ENCODE measurements at regions not wholly inside any gene's neighbourhood (a gene's known extent, or its start where the extent isn't known, plus 50 kb on each side); places are given as distances from the start of the nearest gene placed in this dataset.
"Not testable (repeated sequence)": the region's sequence is repeated elsewhere in the genome, so short reads cannot be mapped to it uniquely, and the experiment has no call there.

DNA sequence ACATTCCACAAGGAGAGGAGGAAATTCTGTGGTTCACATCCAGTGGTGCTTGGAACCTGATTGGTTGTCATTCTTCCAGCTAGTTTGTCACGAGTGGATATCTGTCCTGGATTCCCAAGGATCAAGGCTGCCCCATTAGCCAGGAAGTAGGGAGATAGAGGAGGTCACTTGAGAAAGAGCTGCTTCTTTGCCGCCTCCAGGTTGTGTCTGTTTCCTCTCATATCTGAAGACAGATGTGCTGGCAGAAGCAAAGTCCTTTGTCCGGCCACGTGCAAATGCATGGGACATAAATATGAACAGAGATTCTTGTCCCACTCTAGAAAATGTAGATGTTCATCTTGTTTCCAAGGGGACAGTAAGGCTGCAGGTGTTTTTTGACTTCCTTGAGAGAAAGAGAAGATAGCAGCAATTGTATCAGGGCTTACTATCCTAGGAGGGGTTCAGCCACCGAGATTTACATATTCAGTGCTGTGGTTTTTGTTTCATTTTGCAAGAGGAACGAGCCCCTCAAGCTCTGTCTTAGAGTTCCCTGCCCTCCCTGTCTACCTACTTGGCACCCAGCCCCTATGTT is 174.4 kb downstream of the RPIA start:
- peaks cover 3% of the 10 kb centered on the region for H3K36me3 Mint-ChIP-seq (ENCODE audit: low read depth)
- H3K4me1 Mint-ChIP-seq (ENCODE audit: low read depth): peaks cover 23% of the 10 kb centered on the region
- peak overlapping the region; percentile 60 for H3K4me3 Mint-ChIP-seq
- H3K27ac Mint-ChIP-seq: no peak overlapping the region
- H3K9me3 Mint-ChIP-seq: no peaks in the 10 kb centered on the region
- H3K27me3 Mint-ChIP-seq: peaks cover 16% of the 10 kb centered on the region

DNA sequence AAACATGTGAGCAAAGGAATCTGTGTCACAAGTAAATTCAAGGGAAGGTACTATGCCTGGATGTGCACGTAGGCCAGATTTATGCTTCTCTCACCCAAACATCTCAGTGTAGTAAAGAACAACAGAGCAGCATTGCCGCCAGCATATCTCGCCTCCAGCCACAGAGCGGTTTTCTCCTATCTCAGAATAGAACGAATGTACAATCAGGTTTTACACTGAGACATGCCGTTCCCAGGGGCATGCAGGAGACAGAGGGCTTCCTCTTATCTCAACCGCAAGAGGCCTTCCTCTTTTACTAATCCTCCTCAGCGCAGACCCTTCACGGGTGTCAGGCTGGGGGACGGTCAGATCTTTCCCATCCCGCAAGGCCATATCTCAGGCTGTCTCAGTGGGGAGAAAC is 175.3 kb downstream of the RPIA start:
- Mint-ChIP-seq H3K27ac (no peak overlapping the region), H3K27me3 (peaks cover 16% of the 10 kb centered on the region), H3K4me3 (peak overlapping the region; percentile 60), H3K36me3 (ENCODE audit: low read depth) (no peaks in the 10 kb centered on the region), H3K9me3 (no peaks in the 10 kb centered on the region), H3K4me1 (ENCODE audit: low read depth) (peaks cover 23% of the 10 kb centered on the region)

DNA sequence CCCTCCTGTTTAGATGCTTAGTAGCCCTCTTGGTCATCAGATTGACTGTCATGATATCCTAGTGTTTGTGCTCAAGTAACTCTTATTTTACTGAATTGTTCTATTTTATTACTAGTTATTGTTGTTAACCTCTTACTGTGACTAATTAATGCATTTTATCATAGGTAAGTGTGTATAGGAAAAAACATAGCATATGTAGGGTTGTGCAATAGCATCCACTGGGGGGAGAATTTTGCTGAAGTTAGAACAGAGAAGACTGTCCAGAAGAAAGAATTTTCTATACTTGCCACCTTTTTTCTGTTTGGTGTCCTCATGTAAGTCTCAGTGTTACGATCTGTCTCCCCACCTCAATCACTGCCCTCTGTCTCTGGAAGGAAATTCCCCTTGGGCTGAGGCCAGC is 177.4 kb downstream of the RPIA start:
- Mint-ChIP-seq H3K27me3 (peaks cover 13% of the 10 kb centered on the region), H3K36me3 (ENCODE audit: low read depth) (no peaks in the 10 kb centered on the region), H3K4me1 (ENCODE audit: low read depth) (peaks cover 23% of the 10 kb centered on the region), H3K27ac (no peak overlapping the region), H3K9me3 (no peaks in the 10 kb centered on the region), H3K4me3 (no peak overlapping the region)

DNA sequence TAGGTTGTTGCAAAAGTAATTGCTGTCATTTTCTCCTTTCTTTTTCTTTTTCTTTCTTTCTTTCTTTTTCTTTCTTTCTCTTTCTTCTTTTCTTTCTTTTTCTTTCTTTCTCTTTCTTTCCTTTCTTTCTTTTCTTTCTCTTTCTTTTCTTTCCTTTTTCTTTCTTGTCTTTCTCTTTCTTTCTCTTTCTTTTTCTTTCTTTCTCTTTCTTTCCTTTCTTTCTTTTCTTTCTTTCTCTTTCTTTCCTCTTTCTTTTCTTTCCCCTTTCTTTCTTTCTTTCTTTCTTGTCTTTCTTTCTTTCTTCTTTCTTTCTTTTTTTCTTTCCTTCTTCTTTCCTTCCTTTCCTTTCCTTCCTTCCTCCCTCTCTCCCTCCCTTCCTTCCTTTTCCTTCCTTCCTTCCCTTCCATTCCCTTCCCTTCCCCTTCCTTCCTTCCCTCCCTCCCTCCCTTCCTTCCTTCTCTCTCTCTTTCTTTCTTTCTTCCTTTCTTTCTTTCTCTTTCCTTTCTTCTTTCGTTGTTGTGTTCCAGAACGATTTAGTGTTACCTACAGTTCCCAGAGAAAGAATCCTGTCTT is 178.9 kb downstream of the RPIA start:
- no peaks in the 10 kb centered on the region for H3K36me3 Mint-ChIP-seq (ENCODE audit: low read depth)

DNA sequence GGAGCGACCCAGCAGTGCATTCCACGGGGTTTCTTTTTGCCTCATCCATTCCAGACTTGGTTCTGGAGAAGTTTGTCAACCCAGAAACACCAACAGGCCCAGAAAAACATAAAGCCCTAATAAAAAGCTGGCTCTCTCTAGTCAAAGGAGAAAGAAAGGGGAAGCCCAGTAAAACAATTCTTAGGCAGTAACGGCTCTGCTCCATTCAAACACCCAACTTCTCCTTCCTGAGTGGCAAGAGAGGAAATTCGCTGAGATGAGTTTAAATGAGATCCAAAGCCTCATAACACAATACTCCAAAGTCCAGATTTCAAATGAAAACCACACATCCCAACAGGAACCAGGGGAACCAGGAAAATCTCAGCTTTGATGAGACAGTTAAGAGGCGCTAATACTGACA is 179.9 kb downstream of the RPIA start:
- H3K27me3 Mint-ChIP-seq: peaks cover 7% of the 10 kb centered on the region
- no peak overlapping the region for H3K27ac Mint-ChIP-seq
- no peak overlapping the region for H3K4me3 Mint-ChIP-seq
- peaks cover 10% of the 10 kb centered on the region for H3K4me1 Mint-ChIP-seq (ENCODE audit: low read depth)
- H3K36me3 Mint-ChIP-seq (ENCODE audit: low read depth): no peaks in the 10 kb centered on the region
- H3K9me3 Mint-ChIP-seq: no peaks in the 10 kb centered on the region

More for the DNA sequence above, 178.9 kb downstream of the RPIA start:
- Mint-ChIP-seq H3K9me3 (no peaks in the 10 kb centered on the region), H3K27me3 (peaks cover 8% of the 10 kb centered on the region), H3K4me3 (no peak overlapping the region), H3K27ac (peak overlapping the region; percentile 55), H3K4me1 (ENCODE audit: low read depth) (peaks cover 19% of the 10 kb centered on the region)

DNA sequence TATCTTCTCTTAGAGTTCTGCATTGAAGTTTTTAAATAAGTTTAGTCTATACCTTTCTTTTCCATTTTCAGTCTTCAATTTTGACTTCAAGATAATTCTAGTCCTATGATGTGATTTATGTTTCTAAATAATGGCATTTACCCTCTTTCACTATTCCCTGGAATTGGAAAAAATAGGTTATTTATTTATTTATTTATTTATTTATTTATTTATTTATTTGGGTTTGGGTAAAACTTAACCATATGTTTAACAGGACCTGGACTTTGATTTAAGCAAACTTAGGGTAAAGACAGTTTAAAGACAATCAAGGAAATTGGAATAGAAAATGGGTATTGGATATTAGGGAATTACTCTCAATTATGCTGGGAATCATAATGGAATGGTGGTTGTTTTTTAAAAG is 182.1 kb downstream of the RPIA start:
- no peaks in the 10 kb centered on the region for H3K36me3 Mint-ChIP-seq (ENCODE audit: low read depth)

DNA sequence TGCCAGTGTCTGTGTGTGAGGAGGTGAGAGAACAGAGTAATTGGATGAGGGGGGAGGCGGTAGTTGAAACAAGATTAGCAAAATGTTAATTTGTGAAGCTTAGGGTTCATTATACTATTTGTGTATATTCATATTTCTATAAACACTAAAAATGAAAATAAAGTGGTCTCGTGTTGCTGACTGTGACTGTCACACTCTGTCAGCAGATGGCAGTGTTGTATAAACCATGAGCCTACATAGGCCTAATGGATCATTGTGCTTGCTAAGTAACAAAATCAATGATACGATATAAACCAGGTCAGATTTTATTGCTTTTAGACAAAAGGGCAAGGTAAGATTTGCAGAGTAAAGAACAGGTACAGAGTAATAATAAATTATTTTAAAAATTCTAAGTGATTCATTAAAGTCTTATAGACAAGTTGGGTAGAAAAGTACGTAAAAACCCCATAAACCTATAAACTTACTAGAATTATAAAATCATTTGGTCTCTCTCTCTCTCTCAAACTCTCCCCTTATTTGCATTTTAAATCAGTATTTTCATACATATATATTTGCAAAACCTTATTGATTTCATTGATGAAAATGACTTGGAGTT is 182.7 kb downstream of the RPIA start:
- no peaks in the 10 kb centered on the region for H3K9me3 Mint-ChIP-seq
- H3K27me3 Mint-ChIP-seq: peaks cover 3% of the 10 kb centered on the region
- H3K4me1 Mint-ChIP-seq (ENCODE audit: low read depth): no peaks in the 10 kb centered on the region
- no peak overlapping the region for H3K4me3 Mint-ChIP-seq
- no peak overlapping the region for H3K27ac Mint-ChIP-seq
- no peaks in the 10 kb centered on the region for H3K36me3 Mint-ChIP-seq (ENCODE audit: low read depth)

More for the DNA sequence above, 182.1 kb downstream of the RPIA start:
- no peak overlapping the region for H3K4me3 Mint-ChIP-seq
- H3K4me1 Mint-ChIP-seq (ENCODE audit: low read depth): no peaks in the 10 kb centered on the region
- H3K9me3 Mint-ChIP-seq: no peaks in the 10 kb centered on the region
- no peak overlapping the region for H3K27ac Mint-ChIP-seq
- H3K27me3 Mint-ChIP-seq: peaks cover 3% of the 10 kb centered on the region

DNA sequence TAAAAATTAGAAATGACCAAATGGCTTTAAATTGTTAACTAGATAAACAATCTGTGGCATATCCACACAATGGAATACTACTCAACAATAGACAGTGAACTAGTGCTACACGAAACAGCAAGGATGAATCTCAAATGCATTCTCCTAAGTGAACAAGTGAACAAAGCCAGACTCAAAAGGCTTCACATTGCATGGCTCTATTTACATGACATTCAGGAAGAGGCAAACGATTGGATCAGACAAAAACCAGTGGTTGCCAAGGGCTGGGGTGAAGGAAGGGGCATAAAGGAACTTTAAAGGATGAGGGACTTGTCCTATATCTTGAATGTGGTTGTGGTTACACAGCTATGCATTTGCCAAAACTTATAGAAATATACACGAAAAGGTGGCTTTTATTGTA is 184.3 kb downstream of the RPIA start:
- Mint-ChIP-seq H3K9me3 (no peaks in the 10 kb centered on the region), H3K36me3 (ENCODE audit: low read depth) (no peaks in the 10 kb centered on the region), H3K4me1 (ENCODE audit: low read depth) (no peaks in the 10 kb centered on the region), H3K4me3 (no peak overlapping the region), H3K27me3 (peaks cover 3% of the 10 kb centered on the region), H3K27ac (no peak overlapping the region)

DNA sequence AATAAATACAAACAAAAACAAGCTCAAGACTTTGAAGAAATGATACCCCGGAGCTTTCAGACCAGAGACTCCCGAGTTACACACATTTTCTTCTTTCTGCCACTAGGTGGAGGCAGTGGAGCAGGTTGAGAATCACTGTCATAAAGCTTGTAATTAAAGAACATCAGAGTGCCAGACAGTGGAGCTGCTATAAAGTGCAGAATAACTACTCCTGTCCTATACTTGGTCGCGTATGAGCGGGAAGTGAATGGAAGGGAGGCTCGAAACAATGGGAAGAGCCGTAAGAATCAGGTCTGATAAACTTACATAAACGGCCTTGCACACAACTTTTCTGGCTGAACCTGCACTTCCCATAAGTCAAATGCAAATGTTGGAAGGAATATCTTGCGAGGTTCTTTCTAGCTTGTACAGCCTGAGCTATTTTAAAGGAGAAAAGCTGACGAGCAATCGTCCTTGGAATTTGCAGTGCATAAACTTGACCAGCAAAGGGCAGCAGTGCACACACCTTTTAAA is 189.0 kb downstream of the RPIA start:
- no peak overlapping the region for H3K4me3 Mint-ChIP-seq
- peaks cover 6% of the 10 kb centered on the region for H3K27me3 Mint-ChIP-seq
- no peaks in the 10 kb centered on the region for H3K9me3 Mint-ChIP-seq

DNA sequence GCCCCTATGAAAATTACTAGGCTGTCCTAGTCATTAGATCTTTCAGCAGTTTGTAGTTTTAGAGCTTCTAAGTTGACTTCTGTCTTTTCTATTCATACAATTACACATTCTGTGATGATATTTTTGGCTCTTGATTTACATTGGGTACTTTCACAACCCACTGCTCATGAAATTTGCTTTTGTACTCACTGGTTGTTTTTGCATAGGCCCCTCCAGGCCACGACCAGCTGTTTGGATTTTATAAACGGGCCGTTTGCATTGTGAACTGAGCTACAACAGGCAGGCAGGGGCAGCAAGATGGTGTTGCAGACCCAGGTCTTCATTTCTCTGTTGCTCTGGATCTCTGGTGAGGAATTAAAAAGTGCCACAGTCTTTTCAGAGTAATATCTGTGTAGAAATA is 193.8 kb downstream of the RPIA start:
- H3K27me3 Mint-ChIP-seq: peaks cover 8% of the 10 kb centered on the region
- H3K9me3 Mint-ChIP-seq: no peaks in the 10 kb centered on the region
- no peak overlapping the region for H3K4me3 Mint-ChIP-seq
- H3K36me3 Mint-ChIP-seq (ENCODE audit: low read depth): no peaks in the 10 kb centered on the region
- H3K27ac Mint-ChIP-seq: no peak overlapping the region
- no peaks in the 10 kb centered on the region for H3K4me1 Mint-ChIP-seq (ENCODE audit: low read depth)

More for the DNA sequence above, 189.0 kb downstream of the RPIA start:
- H3K27ac Mint-ChIP-seq: no peak overlapping the region
- H3K36me3 Mint-ChIP-seq (ENCODE audit: low read depth): no peaks in the 10 kb centered on the region
- H3K4me1 Mint-ChIP-seq (ENCODE audit: low read depth): no peaks in the 10 kb centered on the region

DNA sequence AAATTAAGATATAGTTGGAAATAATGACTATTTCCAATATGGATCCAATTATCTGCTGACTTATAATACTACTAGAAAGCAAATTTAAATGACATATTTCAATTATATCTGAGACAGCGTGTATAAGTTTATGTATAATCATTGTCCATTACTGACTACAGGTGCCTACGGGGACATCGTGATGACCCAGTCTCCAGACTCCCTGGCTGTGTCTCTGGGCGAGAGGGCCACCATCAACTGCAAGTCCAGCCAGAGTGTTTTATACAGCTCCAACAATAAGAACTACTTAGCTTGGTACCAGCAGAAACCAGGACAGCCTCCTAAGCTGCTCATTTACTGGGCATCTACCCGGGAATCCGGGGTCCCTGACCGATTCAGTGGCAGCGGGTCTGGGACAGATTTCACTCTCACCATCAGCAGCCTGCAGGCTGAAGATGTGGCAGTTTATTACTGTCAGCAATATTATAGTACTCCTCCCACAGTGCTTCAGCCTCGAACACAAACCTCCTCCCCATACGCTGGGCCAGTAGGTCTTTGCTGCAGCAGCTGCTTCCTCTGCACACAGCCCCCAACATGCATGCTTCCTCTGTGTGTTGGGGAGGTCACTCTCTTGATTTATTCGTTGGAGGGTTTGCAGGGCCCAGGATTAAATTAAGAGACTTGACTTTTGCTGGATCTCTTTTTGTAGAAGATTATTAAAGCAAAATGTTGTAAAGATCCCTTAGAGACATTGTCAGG is 194.4 kb downstream of the RPIA start:
- H3K36me3 Mint-ChIP-seq (ENCODE audit: low read depth): no peaks in the 10 kb centered on the region
- H3K27ac Mint-ChIP-seq: no peak overlapping the region
- H3K27me3 Mint-ChIP-seq: peaks cover 8% of the 10 kb centered on the region
- no peaks in the 10 kb centered on the region for H3K9me3 Mint-ChIP-seq
- H3K4me1 Mint-ChIP-seq (ENCODE audit: low read depth): no peaks in the 10 kb centered on the region
- H3K4me3 Mint-ChIP-seq: no peak overlapping the region

DNA sequence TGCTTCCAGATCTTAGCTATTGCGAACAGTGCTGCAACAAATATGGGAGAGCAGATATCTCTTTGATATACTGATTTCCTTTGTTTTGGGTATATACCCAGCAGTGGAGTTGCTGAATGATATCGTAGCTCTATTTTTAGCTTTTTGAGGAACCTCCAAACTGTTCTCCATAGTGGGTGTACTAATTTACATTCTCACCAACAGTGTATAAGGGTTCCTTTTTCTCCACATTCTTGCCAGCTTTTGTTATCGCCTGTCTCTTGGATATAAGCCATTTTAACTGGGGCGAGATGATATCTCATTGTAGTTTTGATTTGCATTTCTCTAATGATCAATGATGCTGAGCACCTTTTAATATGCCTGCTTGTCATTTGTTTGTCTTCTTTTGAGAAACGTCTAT is 196.0 kb downstream of the RPIA start:
- not testable (repeated sequence) for H3K36me3 Mint-ChIP-seq (ENCODE audit: low read depth); H3K27me3 Mint-ChIP-seq; H3K4me1 Mint-ChIP-seq (ENCODE audit: low read depth); H3K27ac Mint-ChIP-seq; H3K9me3 Mint-ChIP-seq; H3K4me3 Mint-ChIP-seq

DNA sequence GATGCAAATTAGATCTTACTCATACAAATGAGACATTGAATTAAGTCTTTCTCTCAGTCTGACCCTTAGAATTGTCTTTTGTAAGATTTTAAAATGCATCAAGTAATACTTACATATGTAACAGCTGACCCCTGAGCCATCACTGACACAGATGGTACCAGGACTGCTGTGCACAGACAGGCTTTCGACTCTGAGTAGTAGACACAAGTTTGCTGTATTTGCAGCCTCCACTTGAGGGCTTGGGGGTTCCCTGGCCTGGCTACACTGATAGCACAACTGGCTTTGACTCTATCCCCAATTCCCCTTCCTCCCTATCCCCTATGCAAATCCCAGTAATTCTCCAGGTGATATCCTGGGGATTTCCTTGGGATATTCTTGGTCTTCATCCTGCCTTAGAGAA is 200.7 kb downstream of the RPIA start:
- H3K9me3 Mint-ChIP-seq: no peaks in the 10 kb centered on the region
- peaks cover 1% of the 10 kb centered on the region for H3K4me1 Mint-ChIP-seq (ENCODE audit: low read depth)
- H3K36me3 Mint-ChIP-seq (ENCODE audit: low read depth): no peaks in the 10 kb centered on the region
- H3K27ac Mint-ChIP-seq: no peak overlapping the region
- peaks cover 4% of the 10 kb centered on the region for H3K27me3 Mint-ChIP-seq
- no peak overlapping the region for H3K4me3 Mint-ChIP-seq

DNA sequence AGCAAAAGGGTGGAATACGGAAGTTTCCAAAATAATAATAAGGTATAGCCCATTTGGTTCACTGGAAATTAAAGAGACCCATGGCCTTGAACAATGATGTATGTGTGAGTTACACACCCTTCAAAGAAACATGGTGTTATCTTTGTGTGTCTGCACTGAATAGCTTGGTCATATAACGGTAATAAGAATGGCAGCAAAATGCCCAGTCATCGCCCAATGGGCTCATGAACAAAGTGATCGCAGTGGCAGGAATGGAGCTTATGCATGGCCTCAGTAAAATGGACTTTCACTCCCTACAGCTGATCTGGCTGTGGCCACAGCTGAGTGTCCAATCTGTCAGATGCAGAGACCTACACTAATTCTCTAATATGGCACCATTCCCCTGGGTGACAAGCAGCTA is 201.3 kb downstream of the RPIA start:
- H3K4me3 Mint-ChIP-seq: no peak overlapping the region
- H3K9me3 Mint-ChIP-seq: no peaks in the 10 kb centered on the region
- H3K4me1 Mint-ChIP-seq (ENCODE audit: low read depth): peaks cover 3% of the 10 kb centered on the region
- H3K27ac Mint-ChIP-seq: no peak overlapping the region
- peaks cover 4% of the 10 kb centered on the region for H3K27me3 Mint-ChIP-seq
- H3K36me3 Mint-ChIP-seq (ENCODE audit: low read depth): no peaks in the 10 kb centered on the region

DNA sequence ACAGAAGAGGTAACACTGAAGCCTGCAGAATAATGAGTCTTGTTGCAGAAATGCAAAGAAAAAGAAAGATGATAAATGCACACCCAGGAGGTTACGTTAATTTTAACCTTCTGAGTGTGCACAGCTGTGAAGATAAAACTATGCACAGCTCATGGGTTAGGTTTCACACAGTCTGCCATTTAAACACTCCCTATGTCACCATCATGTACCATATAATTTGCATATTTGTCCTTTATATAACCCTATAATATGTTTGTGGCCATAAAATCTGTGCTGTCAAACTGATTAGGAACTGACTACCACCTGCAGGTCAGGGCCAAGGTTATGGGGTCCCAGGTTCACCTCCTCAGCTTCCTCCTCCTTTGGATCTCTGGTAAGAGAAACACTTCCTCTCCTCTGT is 205.5 kb downstream of the RPIA start:
- no peak overlapping the region for H3K27ac Mint-ChIP-seq
- H3K9me3 Mint-ChIP-seq: no peaks in the 10 kb centered on the region
- no peaks in the 10 kb centered on the region for H3K36me3 Mint-ChIP-seq (ENCODE audit: low read depth)
- H3K4me3 Mint-ChIP-seq: no peak overlapping the region
- H3K27me3 Mint-ChIP-seq: peaks cover 8% of the 10 kb centered on the region
- H3K4me1 Mint-ChIP-seq (ENCODE audit: low read depth): peaks cover 6% of the 10 kb centered on the region

Measured in stimulated activated naive CD8-positive, alpha-beta T cell treated with anti-CD3 and anti-CD28 coated beads, Interleukin-15, Interleukin-2, amounts not matched to agents 100 ng/mL and 50 ng/mL, for 24 hours (primary cell).